ENCODE measurements at regions not wholly inside any gene's neighbourhood (a gene's known extent, or its start where the extent isn't known, plus 50 kb on each side); places are given as distances from the start of the nearest gene placed in this dataset.

GRCh38 chr3:8103954-8104353, 397.7 kb upstream of the LMCD1 start:
- H3K4me3 ChIP-seq (ENCODE audit: low read depth, low read length): no peak overlapping the region
- TF ChIP-seq, protein P1, sequence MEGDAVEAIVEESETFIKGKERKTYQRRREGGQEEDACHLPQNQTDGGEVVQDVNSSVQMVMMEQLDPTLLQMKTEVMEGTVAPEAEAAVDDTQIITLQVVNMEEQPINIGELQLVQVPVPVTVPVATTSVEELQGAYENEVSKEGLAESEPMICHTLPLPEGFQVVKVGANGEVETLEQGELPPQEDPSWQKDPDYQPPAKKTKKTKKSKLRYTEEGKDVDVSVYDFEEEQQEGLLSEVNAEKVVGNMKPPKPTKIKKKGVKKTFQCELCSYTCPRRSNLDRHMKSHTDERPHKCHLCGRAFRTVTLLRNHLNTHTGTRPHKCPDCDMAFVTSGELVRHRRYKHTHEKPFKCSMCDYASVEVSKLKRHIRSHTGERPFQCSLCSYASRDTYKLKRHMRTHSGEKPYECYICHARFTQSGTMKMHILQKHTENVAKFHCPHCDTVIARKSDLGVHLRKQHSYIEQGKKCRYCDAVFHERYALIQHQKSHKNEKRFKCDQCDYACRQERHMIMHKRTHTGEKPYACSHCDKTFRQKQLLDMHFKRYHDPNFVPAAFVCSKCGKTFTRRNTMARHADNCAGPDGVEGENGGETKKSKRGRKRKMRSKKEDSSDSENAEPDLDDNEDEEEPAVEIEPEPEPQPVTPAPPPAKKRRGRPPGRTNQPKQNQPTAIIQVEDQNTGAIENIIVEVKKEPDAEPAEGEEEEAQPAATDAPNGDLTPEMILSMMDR (conservative IDR thresholded peaks at IDR 0.05; ENCODE audit: low read depth, low read length): no peak
- DNase-seq (ENCODE audit: low read depth): no peak

DNA sequence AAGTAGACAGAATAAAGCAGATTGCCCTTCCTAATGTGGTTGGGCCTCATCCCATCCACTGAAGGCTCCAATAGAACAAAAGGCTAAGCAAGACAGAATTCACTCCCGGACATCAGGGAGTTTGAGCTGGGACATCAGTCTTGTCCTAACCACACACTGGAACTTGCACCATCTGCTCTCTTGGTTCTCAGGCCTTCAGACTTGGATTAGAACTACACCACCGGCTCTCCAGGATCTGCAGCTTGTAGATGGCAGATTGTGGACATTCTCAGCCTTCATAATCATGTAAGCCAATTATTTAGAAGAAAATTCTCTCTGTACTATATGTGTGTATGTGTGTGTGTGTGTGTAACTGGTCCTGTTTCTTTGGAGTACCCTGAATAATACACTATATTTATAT, 394.7 kb upstream of the LMCD1 start:
- TF ChIP-seq, protein P1 (conservative IDR thresholded peaks at IDR 0.05; ENCODE audit: low read depth, low read length): no peak

GRCh38 chr3:8110966-8111798, 390.4 kb upstream of the LMCD1 start:
- TF ChIP-seq, protein P1 (conservative IDR thresholded peaks at IDR 0.05; ENCODE audit: low read depth, low read length): peak; percentile 93
- peak; percentile 6 for DNase-seq (ENCODE audit: low read depth)
- no peak overlapping the region for H3K4me3 ChIP-seq (ENCODE audit: low read depth, low read length)

More for the DNA sequence above, 394.7 kb upstream of the LMCD1 start:
- DNase-seq (ENCODE audit: low read depth): no peak
- H3K4me3 ChIP-seq (ENCODE audit: low read depth, low read length): no peak overlapping the region

DNA sequence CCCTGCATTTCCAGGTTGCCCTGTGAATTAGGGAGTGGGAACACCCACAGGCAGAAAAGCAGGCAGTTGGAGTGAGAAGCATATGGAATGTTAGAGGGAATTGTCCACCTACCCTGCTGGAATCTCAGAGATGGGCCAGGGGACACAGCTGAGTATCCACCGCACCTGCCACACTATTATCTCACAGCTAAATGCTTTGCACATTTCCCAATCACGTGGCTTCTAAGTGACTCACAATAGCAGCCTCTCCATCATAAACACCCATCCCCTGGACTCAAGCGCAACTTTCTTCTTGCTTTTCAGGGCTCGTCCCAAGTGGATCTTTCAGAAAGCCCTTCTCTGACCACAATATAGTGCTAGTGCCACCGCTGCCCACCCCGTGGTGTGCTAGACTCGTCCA, 389.0 kb upstream of the LMCD1 start:
- DNase-seq (ENCODE audit: low read depth): no peak
- TF ChIP-seq, protein P1 (conservative IDR thresholded peaks at IDR 0.05; ENCODE audit: low read depth, low read length): no peak
- no peak overlapping the region for H3K4me3 ChIP-seq (ENCODE audit: low read depth, low read length)

- H3K4me3 ChIP-seq (ENCODE audit: low read depth, low read length): no peak overlapping the region
- no peak for DNase-seq (ENCODE audit: low read depth)
- TF ChIP-seq, protein P1 (conservative IDR thresholded peaks at IDR 0.05; ENCODE audit: low read depth, low read length): no peak
Observed at GRCh38 chr3:8113626-8114025, 388.0 kb upstream of the LMCD1 start.

DNA sequence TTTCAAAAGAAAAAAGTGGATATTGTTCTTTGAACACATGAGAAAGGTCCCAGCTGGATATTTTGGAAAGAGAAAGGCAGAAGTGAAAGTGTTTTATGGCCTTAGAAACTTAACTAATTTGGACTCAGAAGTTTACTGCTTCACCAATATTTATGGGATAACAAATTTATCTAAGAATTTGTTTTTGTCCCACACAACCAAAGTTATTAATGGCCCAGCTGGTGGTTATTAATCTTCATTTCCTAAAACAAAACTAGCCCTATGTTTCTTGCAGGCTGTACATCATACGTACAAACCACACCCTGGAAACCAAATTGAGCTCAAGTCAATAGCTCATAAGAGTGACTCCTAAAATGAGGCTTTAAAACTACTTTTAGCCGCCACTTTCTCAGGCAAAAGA, 372.9 kb upstream of the LMCD1 start:
- no peak for DNase-seq (ENCODE audit: low read depth)
- TF ChIP-seq, protein P1 (conservative IDR thresholded peaks at IDR 0.05; ENCODE audit: low read depth, low read length): no peak
- no peak overlapping the region for H3K4me3 ChIP-seq (ENCODE audit: low read depth, low read length)

DNA sequence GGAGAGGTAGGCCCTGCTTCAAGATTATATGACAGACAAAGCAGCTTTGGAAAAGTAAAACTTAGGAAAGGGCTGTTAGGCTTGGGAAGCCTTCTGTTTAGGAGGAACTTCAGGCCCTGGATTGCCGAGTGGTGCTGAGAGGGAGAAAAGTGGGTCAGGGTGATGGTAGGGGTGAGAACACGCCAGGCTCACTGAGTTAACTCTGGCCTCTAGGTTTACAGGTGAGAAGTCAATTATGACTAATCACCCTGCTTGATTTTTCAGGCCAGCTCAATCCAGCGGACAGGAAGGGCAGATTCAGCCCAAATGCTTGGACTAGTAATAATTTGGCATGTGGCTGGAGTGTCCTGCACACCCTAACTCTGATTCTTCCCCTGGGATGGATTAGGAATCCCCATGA, 365.1 kb upstream of the LMCD1 start:
- no peak for DNase-seq (ENCODE audit: low read depth)
- TF ChIP-seq, protein P1 (conservative IDR thresholded peaks at IDR 0.05; ENCODE audit: low read depth, low read length): no peak
- H3K4me3 ChIP-seq (ENCODE audit: low read depth, low read length): no peak overlapping the region

All from epithelial cell of proximal tubule (primary cell).